ENCODE measurements at regions not wholly inside any gene's neighbourhood (a gene's known extent, or its start where the extent isn't known, plus 50 kb on each side); places are given as distances from the start of the nearest gene placed in this dataset.
"Not testable (repeated sequence)": the region's sequence is repeated elsewhere in the genome, so short reads cannot be mapped to it uniquely, and the experiment has no call there.

DNA sequence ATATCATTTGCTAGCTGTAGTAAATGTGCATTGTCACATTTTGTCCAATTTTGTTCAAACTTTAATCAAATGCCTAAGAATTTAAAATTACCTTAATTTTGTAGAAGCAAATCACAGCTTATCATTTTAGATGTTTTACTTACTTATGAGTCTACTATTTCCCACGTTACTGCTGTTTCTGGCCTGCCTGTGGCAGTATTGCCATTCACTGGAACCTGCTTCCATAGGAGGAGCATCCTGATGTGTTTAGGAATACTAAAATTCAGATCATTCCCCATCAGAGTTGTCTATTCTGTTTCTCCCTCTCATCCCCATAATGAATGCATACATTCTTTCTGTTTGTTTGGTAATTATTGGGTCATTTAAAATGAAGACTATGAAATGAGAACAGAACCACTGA, 119.5 kb upstream of the SNRPN start:
- no peak for DNase-seq (ENCODE audit: low spot score)

GRCh38 chr15:24848050-24848449, 106.7 kb upstream of the SNRPN start:
- no peak for DNase-seq (ENCODE audit: low spot score)

GRCh38 chr15:24856397-24857390, 98.1 kb upstream of the SNRPN start:
- DNase-seq (ENCODE audit: low spot score): no peak

- no peak for DNase-seq (ENCODE audit: low spot score)
These were observed 97.0 kb upstream of the SNRPN start for GRCh38 chr15:24857763-24858162.

- not testable (repeated sequence) for DNase-seq (ENCODE audit: low spot score)
These were observed 96.6 kb upstream of the SNRPN start for GRCh38 chr15:24858183-24858582.

GRCh38 chr15:24858737-24859601, 95.8 kb upstream of the SNRPN start:
- no peak for DNase-seq (ENCODE audit: low spot score)

- DNase-seq (ENCODE audit: low spot score): no peak
These were observed 93.6 kb upstream of the SNRPN start for GRCh38 chr15:24861014-24861690.

- peak; percentile 1 for DNase-seq (ENCODE audit: low spot score)
These were observed 91.9 kb upstream of the SNRPN start for GRCh38 chr15:24862726-24863521.

- no peak for DNase-seq (ENCODE audit: low spot score)
These were observed 89.5 kb upstream of the SNRPN start for GRCh38 chr15:24865303-24865702.

- DNase-seq (ENCODE audit: low spot score): no peak
These were observed 77.6 kb upstream of the SNRPN start for GRCh38 chr15:24877174-24877573.

DNA sequence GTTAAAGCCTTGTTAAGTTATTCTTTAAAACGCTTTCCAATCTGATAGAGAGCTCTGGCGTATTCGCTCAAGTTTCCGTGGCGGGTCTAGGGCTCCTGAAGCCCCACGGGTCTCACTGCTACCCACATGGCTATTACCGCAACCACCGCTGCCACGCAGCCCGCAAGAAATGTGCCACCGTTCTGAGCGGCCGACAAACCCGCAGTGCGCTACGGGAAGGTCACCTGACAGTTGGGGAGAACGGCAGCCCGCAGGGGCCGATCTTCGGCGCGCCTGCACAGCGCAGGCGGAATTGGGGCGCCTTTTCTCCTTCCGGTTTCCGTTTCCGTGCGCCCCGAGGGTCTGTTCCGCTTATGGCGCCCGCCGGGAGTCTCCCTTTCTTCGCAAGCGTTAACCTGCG, 76.6 kb upstream of the SNRPN start:
- DNase-seq (ENCODE audit: low spot score): no peak

- DNase-seq (ENCODE audit: low spot score): no peak
These were observed 75.3 kb upstream of the SNRPN start for GRCh38 chr15:24879492-24879891.

GRCh38 chr15:24880663-24881062, 74.1 kb upstream of the SNRPN start:
- no peak for DNase-seq (ENCODE audit: low spot score)

GRCh38 chr15:24886538-24886937, 68.2 kb upstream of the SNRPN start:
- DNase-seq (ENCODE audit: low spot score): no peak

DNA sequence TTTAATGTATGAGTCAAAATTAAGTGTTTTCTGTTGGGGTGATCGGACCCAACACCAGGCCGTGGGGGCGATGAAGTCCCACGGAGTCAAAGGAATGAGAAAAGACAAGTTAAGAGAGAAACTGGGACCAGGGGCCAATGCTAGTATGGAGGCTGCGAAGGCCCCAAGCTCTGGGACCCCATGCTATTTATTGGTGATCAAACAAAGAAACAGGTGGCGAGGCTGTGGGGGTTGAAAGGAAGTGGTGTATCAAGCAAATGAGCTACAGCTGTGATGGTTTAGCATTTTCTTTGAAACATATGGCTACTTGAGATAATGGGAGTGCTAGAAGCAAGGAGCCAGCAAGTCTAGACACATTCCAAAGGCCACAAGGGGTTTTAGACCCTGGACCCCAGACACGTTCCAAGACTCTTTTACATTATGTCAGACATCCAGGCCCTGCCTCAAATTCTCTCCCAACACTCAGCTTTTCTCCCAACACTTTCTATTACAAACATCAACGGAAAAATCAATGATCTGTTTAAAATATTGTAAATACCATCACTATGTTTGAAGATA, 56.0 kb upstream of the SNRPN start:
- DNase-seq (ENCODE audit: low spot score): no peak

DNA sequence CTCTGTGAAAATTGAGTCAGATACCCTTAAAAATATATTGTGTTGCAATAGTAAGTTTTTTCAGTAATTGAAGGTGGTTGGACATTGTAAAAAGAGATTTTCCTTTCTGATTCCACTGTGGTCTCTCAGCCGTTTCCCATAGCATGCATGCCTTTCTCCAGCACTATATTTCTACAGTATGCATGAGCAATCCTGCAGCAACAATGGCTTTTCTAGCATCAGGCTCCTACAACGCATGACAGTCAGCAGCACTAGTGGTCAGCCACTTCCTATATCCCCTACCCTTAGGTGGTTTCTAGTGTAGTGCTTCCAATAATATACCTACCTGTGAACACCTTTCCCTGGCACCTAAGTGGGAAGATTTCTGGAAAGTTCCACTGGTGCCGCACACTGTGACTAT, 55.4 kb upstream of the SNRPN start:
- DNase-seq (ENCODE audit: low spot score): no peak

- DNase-seq (ENCODE audit: low spot score): no peak
These were observed 55.0 kb upstream of the SNRPN start for GRCh38 chr15:24899795-24900194.

DNA sequence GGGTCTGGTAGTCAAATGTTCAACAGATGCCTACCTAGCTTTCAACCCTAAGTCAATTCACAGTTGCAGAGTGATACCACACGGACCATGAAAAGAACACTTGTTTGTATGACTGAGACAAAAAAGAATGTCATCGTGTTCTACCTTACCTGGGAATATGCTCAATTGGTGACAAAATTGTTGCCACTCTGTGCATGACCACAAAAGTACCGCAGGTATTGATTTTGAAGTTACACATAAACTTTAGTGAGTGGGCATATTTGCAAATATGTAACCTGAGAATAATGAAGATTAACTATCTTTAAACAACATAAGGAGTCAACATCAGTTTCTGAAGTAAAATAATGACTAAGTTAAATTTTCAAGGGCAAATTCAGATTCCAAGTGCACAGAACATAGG, 53.4 kb upstream of the SNRPN start:
- no peak for DNase-seq (ENCODE audit: low spot score)
